ENCODE measurements at regions not wholly inside any gene's neighbourhood (a gene's known extent, or its start where the extent isn't known, plus 50 kb on each side); places are given as distances from the start of the nearest gene placed in this dataset.

GRCh38 chr13:44174769-44175425, 198.7 kb upstream of the SERP2 start:
- no peak for DNase-seq (ENCODE audit: low read depth in 3 of 3)

GRCh38 chr13:44176173-44176572, 197.5 kb upstream of the SERP2 start:
- no peak for DNase-seq (ENCODE audit: low read depth in 3 of 3)

- no peak for DNase-seq (ENCODE audit: low read depth in 3 of 3)
Measured at GRCh38 chr13:44180876-44181536, 192.6 kb upstream of the SERP2 start.

GRCh38 chr13:44181931-44182330, 191.7 kb upstream of the SERP2 start:
- no peak for DNase-seq (ENCODE audit: low read depth in 3 of 3)

- DNase-seq (ENCODE audit: low read depth in 3 of 3) = no peak
Measured at GRCh38 chr13:44184740-44185139, 188.9 kb upstream of the SERP2 start.

- no peak for DNase-seq (ENCODE audit: low read depth in 3 of 3)
Measured at GRCh38 chr13:44188257-44188656, 185.4 kb upstream of the SERP2 start.

- no peak for DNase-seq (ENCODE audit: low read depth in 3 of 3)
Measured at GRCh38 chr13:44189085-44189484, 184.5 kb upstream of the SERP2 start.

- no peak for DNase-seq (ENCODE audit: low read depth in 3 of 3)
Measured at GRCh38 chr13:44191103-44191502, 182.5 kb upstream of the SERP2 start.

GRCh38 chr13:44191504-44192171, 182.0 kb upstream of the SERP2 start:
- peak in 2 of 3 experiments; percentile 1 to 10 for DNase-seq (ENCODE audit: low read depth in 3 of 3)

- DNase-seq (ENCODE audit: low read depth in 3 of 3) = no peak
Measured at GRCh38 chr13:44193731-44194130, 179.9 kb upstream of the SERP2 start.

- DNase-seq (ENCODE audit: low read depth in 3 of 3) = no peak
Measured at GRCh38 chr13:44195245-44195644, 178.4 kb upstream of the SERP2 start.

GRCh38 chr13:44196196-44196751, 177.3 kb upstream of the SERP2 start:
- no peak for DNase-seq (ENCODE audit: low read depth in 3 of 3)

GRCh38 chr13:44197791-44198770, 175.5 kb upstream of the SERP2 start:
- no peak for DNase-seq (ENCODE audit: low read depth in 3 of 3)

- DNase-seq (ENCODE audit: low read depth in 3 of 3) = no peak
Measured at GRCh38 chr13:44198826-44199225, 174.8 kb upstream of the SERP2 start.

GRCh38 chr13:44199627-44200207, 173.9 kb upstream of the SERP2 start:
- no peak for DNase-seq (ENCODE audit: low read depth in 3 of 3)

GRCh38 chr13:44206434-44206833, 167.2 kb upstream of the SERP2 start:
- no peak for DNase-seq (ENCODE audit: low read depth in 3 of 3)

GRCh38 chr13:44207476-44207875, 166.1 kb upstream of the SERP2 start:
- DNase-seq (ENCODE audit: low read depth in 3 of 3) = no peak

GRCh38 chr13:44210525-44210924, 163.1 kb upstream of the SERP2 start:
- no peak for DNase-seq (ENCODE audit: low read depth in 3 of 3)

- DNase-seq (ENCODE audit: low read depth in 3 of 3) = no peak
Measured at GRCh38 chr13:44211286-44211685, 162.3 kb upstream of the SERP2 start.

- no peak for DNase-seq (ENCODE audit: low read depth in 3 of 3)
Measured at GRCh38 chr13:44211704-44212346, 161.8 kb upstream of the SERP2 start.
